GM23338 (cell line): ENCODE measurements at regions not wholly inside any gene's neighbourhood (a gene's known extent, or its start where the extent isn't known, plus 50 kb on each side); places are given as distances from the start of the nearest gene placed in this dataset.

Experiments
- EZH2phosphoT487 ChIP-seq: fragments of 200-600 bp; sonication (generic); IDR thresholded peaks from one replicate; pipeline ENCODE4 v1.8.1; 2018; ENCODE audit warnings: antibody characterized with exemption; ENCODE audit not compliant: unreplicated experiment
- POLR2AphosphoS5 ChIP-seq: IDR thresholded peaks from 2 replicates; pipeline ENCODE4 v1.6.1; 2016; ENCODE audit warnings: antibody characterized with exemption, low read depth
- STAT1 ChIP-seq: IDR thresholded peaks from one replicate; pipeline ENCODE4 v1.6.1; 2016; ENCODE audit warnings: antibody characterized with exemption; ENCODE audit not compliant: unreplicated experiment
- TF ChIP-seq, protein P1 (sequence below), 2 experiments: fragments of 200-600 bp in 1 of 2; sonication (generic) in 1 of 2; conservative IDR thresholded peaks; 2 replicates each; pipeline versions ENCODE4 v1.5.1 to v1.6.1; 2016 to 2017; ENCODE audit warnings: antibody characterized with exemption in 2 of 2, low read depth in 2 of 2, mild to moderate bottlenecking in 2 of 2, moderate library complexity in 1 of 2

DNA sequence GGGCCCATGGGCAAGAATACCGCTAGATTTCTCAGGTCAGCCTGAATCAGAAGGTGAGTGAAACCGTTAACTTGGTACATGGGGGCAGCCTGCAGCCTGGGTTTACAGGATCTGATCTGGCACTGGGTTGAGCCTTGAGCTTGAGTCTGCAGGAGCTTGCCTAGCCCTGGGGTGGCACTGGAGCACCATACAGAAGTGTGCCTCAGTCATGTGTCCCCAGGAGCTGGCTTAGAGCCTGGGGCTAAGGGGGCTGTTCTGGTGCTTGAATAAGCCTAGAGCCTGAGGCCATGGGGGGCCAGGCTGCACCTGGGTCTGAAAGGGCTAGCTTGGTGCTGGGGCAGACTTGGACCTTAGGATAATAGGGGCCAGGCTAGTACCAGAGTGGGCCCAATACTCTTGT lies 457.2 kb upstream of the PBX1 start:
- TF ChIP-seq STAT1: no peak
- TF ChIP-seq, protein P1, sequence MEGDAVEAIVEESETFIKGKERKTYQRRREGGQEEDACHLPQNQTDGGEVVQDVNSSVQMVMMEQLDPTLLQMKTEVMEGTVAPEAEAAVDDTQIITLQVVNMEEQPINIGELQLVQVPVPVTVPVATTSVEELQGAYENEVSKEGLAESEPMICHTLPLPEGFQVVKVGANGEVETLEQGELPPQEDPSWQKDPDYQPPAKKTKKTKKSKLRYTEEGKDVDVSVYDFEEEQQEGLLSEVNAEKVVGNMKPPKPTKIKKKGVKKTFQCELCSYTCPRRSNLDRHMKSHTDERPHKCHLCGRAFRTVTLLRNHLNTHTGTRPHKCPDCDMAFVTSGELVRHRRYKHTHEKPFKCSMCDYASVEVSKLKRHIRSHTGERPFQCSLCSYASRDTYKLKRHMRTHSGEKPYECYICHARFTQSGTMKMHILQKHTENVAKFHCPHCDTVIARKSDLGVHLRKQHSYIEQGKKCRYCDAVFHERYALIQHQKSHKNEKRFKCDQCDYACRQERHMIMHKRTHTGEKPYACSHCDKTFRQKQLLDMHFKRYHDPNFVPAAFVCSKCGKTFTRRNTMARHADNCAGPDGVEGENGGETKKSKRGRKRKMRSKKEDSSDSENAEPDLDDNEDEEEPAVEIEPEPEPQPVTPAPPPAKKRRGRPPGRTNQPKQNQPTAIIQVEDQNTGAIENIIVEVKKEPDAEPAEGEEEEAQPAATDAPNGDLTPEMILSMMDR (conservative IDR thresholded peaks at IDR 0.05; ENCODE audit: low read depth in 2 of 2): no peak
- TF ChIP-seq POLR2AphosphoS5: no peak
- no peak for TF ChIP-seq EZH2phosphoT487
